HEK293T (cell line): ENCODE measurements at regions not wholly inside any gene's neighbourhood (a gene's known extent, or its start where the extent isn't known, plus 50 kb on each side); places are given as distances from the start of the nearest gene placed in this dataset.

Experiments used
- ARNT ChIP-seq: fragments of 450-650 bp; IDR thresholded peaks from 2 replicates; pipeline ENCODE4 v1.6.1; 2017; ENCODE audit warnings: mild to moderate bottlenecking
- FOXM1 ChIP-seq: fragments of 450-650 bp; IDR thresholded peaks from 2 replicates; pipeline ENCODE4 v1.6.1; 2017; ENCODE audit warnings: mild to moderate bottlenecking, borderline replicate concordance
- NFRKB ChIP-seq: fragments of 450-650 bp; IDR thresholded peaks from 2 replicates; pipeline ENCODE4 v1.6.1; 2016; ENCODE audit warnings: mild to moderate bottlenecking, moderate library complexity
- SP1 ChIP-seq: fragments of 450-650 bp; IDR thresholded peaks from 2 replicates; pipeline ENCODE4 v1.6.1; 2017

GRCh38 chr11:116110802-116111201, 606.6 kb upstream of the CADM1 start:
- TF ChIP-seq FOXM1 = no peak
- TF ChIP-seq NFRKB = no peak
- no peak for TF ChIP-seq ARNT
- TF ChIP-seq SP1 = no peak
